VCaP (cell line): ENCODE measurements at regions not wholly inside any gene's neighbourhood (a gene's known extent, or its start where the extent isn't known, plus 50 kb on each side); places are given as distances from the start of the nearest gene placed in this dataset.

ENCODE experiments used
- H3K27ac ChIP-seq: fragments of 450-650 bp; 2 replicates; pipeline ENCODE4 v1.5.1; 2017
- CTCF ChIP-seq: fragments of 450-650 bp; conservative IDR thresholded peaks from 2 replicates; pipeline ENCODE4 v1.5.1; 2017; ENCODE audit warnings: mild to moderate bottlenecking, moderate library complexity

GRCh38 chr9:684941-685340 is 156.6 kb upstream of the DMRT1 start:
- no peak overlapping the region for H3K27ac ChIP-seq
- no peak for TF ChIP-seq CTCF

GRCh38 chr9:686321-686813 is 155.1 kb upstream of the DMRT1 start:
- no peak overlapping the region for H3K27ac ChIP-seq
- no peak for TF ChIP-seq CTCF

GRCh38 chr9:687034-687785 is 154.3 kb upstream of the DMRT1 start:
- no peak overlapping the region for H3K27ac ChIP-seq
- no peak for TF ChIP-seq CTCF

- H3K27ac ChIP-seq: no peak overlapping the region
- no peak for TF ChIP-seq CTCF
Measured at GRCh38 chr9:687994-688393, 153.5 kb upstream of the DMRT1 start.

GRCh38 chr9:690517-691111 is 150.9 kb upstream of the DMRT1 start:
- no peak for TF ChIP-seq CTCF
- no peak overlapping the region for H3K27ac ChIP-seq

- no peak for TF ChIP-seq CTCF
- peak overlapping the region; percentile 55 for H3K27ac ChIP-seq
Measured at GRCh38 chr9:691825-692400, 149.6 kb upstream of the DMRT1 start.

- H3K27ac ChIP-seq: peak overlapping the region; percentile 55
- no peak for TF ChIP-seq CTCF
Measured at GRCh38 chr9:692636-693129, 148.8 kb upstream of the DMRT1 start.
